HEK293 (cell line): ENCODE measurements at regions not wholly inside any gene's neighbourhood (a gene's known extent, or its start where the extent isn't known, plus 50 kb on each side); places are given as distances from the start of the nearest gene placed in this dataset.

Experiments used
- CTCF ChIA-PET: fragments of 350-600 bp; formaldehyde crosslinking; extraction: SDS; loops from one replicate; lab custom pipeline; 2021; ENCODE audit warnings: antibody characterized with exemption; lab: Yijun Ruan, JAX
- POLR2A ChIA-PET: fragments of 300-600 bp; formaldehyde crosslinking; extraction: SDS; loops from one replicate; lab custom pipeline; 2020; ENCODE audit warnings: antibody characterized with exemption, inconsistent platforms; lab: Yijun Ruan, JAX
- H3K27ac ChIP-seq: fragments of 200-500 bp; sonication (Bioruptor generic); 2 replicates; pipeline ENCODE4 v1.5.1; 2014; ENCODE audit warnings: low read depth, low read length, control low read depth, inconsistent platforms; ENCODE audit errors: extremely low read depth
- H3K36me3 ChIP-seq, 2 experiments: fragments of 200-500 bp in 1 of 2; sonication (Bioruptor generic) in 1 of 2; 1 replicate in 1 of 2; 2 replicates in 1 of 2; pipeline ENCODE4 v1.5.1; 2014 to 2017; ENCODE audit warnings: inconsistent platforms in 2 of 2, low read length in 2 of 2; ENCODE audit not compliant: control insufficient read depth in 2 of 2, insufficient read depth in 1 of 2
- H3K4me1 ChIP-seq: fragments of 200-500 bp; sonication (Bioruptor generic); 2 replicates; pipeline ENCODE4 v1.5.1; 2014; ENCODE audit warnings: mild to moderate bottlenecking, low read length, inconsistent platforms; ENCODE audit not compliant: control insufficient read depth, insufficient read depth
- H3K4me3 ChIP-seq: 2 replicates; pipeline ENCODE4 v1.5.1; 2011; ENCODE audit warnings: low read depth, mild to moderate bottlenecking, control low read depth, low read length, moderate library complexity
- H3K9me3 ChIP-seq: fragments of 200-500 bp; sonication (Bioruptor generic); 2 replicates; pipeline ENCODE4 v1.5.1; 2014; ENCODE audit warnings: low read depth, low read length, inconsistent platforms; ENCODE audit not compliant: control insufficient read depth, insufficient read depth
- HOXD13 ChIP-seq: sonication (generic); formaldehyde crosslinking; IDR thresholded peaks from 2 replicates; pipeline ENCODE4 v1.8.0; 2022; ENCODE audit warnings: missing genetic modification reagents, borderline replicate concordance
- KLF16 ChIP-seq: fragments of 450-650 bp; formaldehyde crosslinking; IDR thresholded peaks from 2 replicates; pipeline ENCODE4 v1.5.1; 2017; ENCODE audit warnings: missing biosample characterization, missing genetic modification characterization
- TRIM28 ChIP-seq: IDR thresholded peaks from 2 replicates; pipeline ENCODE4 v1.6.1; 2011; ENCODE audit warnings: low read length, control low read depth, borderline replicate concordance
- YY1 ChIP-seq: fragments of 450-650 bp; formaldehyde crosslinking; IDR thresholded peaks from 2 replicates; pipeline ENCODE4 v1.5.1; 2018; ENCODE audit warnings: missing biosample characterization, missing genetic modification characterization
- ZIC2 ChIP-seq: fragments of 450-650 bp; formaldehyde crosslinking; IDR thresholded peaks from 2 replicates; pipeline ENCODE4 v1.5.1; 2016; ENCODE audit warnings: missing biosample characterization, missing genetic modification characterization
- ZNF174 ChIP-seq: fragments of 450-650 bp; formaldehyde crosslinking; IDR thresholded peaks from 2 replicates; pipeline ENCODE4 v1.5.0; 2017; ENCODE audit warnings: missing biosample characterization, mild to moderate bottlenecking, missing genetic modification characterization
- ZNF214 ChIP-seq: fragments of 450-650 bp; formaldehyde crosslinking; IDR thresholded peaks from 2 replicates; pipeline ENCODE4 v1.5.1; 2017; ENCODE audit warnings: missing biosample characterization, mild to moderate bottlenecking, missing genetic modification characterization, borderline replicate concordance
- ZNF302 ChIP-seq: fragments of 450-650 bp; formaldehyde crosslinking; IDR thresholded peaks from 2 replicates; pipeline ENCODE4 v1.5.1; 2016; ENCODE audit warnings: missing biosample characterization, missing genetic modification characterization, low read depth
- ZNF558 ChIP-seq: fragments of 450-650 bp; formaldehyde crosslinking; IDR thresholded peaks from 2 replicates; pipeline ENCODE4 v1.5.1; 2016; ENCODE audit warnings: missing biosample characterization, missing genetic modification characterization
- ZNF610 ChIP-seq: fragments of 450-650 bp; formaldehyde crosslinking; IDR thresholded peaks from 2 replicates; pipeline ENCODE4 v1.5.1; 2016; ENCODE audit warnings: missing biosample characterization, missing genetic modification characterization, borderline replicate concordance
- TF ChIP-seq, protein P1 (sequence below): fragments of 450-650 bp; formaldehyde crosslinking; IDR thresholded peaks from 2 replicates; pipeline ENCODE4 v1.5.1; 2016; ENCODE audit warnings: missing biosample characterization, missing genetic modification characterization
- TF ChIP-seq, protein P2 (sequence below): fragments of 450-650 bp; IDR thresholded peaks from 2 replicates; pipeline ENCODE4 v1.5.1; 2018; ENCODE audit warnings: missing biosample characterization, mild to moderate bottlenecking, missing genetic modification characterization
- TF ChIP-seq, protein P3 (sequence below): fragments of 450-650 bp; formaldehyde crosslinking; IDR thresholded peaks from 2 replicates; pipeline ENCODE4 v1.5.1; 2017; ENCODE audit warnings: missing biosample characterization, missing genetic modification characterization

DNA sequence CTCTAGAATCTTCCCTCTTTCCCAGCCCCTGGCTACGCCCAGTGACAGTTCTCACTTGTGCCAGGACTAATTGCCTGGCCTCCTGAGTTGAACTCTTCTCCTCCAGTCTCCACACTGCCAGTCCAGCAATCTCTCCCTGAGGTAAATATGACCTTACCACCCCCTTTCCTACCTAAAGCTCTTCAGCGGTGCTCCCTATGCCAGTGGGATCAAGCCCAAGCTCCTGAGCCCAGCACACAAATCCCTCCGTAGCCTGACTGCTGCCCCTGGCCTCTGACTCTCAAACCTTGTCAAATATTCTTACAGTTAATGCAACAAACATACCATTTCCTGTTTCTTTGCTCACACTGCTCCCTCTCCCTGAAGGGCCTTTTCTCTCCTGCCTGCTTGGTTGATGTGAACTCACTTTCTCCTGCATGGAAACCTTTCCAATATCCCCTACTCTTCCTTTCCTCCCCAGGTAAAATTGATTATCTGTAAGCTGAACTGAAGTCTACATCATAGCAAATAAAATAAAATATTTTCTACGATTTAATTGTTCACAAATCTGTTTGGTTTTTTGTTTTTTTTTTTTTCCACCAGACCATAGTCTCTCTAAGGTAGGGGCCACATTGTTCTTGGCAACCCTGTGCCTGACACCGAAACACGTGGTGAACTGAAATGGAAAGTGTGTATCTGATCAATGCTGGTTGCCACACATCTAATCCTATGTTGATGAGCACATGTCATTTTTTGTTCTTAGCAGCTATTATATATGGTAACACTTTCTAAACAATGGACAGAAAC, 147.5 kb downstream of the SLC38A6 start (continued):
- TF ChIP-seq, protein P1, sequence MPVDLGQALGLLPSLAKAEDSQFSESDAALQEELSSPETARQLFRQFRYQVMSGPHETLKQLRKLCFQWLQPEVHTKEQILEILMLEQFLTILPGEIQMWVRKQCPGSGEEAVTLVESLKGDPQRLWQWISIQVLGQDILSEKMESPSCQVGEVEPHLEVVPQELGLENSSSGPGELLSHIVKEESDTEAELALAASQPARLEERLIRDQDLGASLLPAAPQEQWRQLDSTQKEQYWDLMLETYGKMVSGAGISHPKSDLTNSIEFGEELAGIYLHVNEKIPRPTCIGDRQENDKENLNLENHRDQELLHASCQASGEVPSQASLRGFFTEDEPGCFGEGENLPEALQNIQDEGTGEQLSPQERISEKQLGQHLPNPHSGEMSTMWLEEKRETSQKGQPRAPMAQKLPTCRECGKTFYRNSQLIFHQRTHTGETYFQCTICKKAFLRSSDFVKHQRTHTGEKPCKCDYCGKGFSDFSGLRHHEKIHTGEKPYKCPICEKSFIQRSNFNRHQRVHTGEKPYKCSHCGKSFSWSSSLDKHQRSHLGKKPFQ (tag by site-specific recombination) = no peak
- TF ChIP-seq, all 188 proteins: peak for 0

DNA sequence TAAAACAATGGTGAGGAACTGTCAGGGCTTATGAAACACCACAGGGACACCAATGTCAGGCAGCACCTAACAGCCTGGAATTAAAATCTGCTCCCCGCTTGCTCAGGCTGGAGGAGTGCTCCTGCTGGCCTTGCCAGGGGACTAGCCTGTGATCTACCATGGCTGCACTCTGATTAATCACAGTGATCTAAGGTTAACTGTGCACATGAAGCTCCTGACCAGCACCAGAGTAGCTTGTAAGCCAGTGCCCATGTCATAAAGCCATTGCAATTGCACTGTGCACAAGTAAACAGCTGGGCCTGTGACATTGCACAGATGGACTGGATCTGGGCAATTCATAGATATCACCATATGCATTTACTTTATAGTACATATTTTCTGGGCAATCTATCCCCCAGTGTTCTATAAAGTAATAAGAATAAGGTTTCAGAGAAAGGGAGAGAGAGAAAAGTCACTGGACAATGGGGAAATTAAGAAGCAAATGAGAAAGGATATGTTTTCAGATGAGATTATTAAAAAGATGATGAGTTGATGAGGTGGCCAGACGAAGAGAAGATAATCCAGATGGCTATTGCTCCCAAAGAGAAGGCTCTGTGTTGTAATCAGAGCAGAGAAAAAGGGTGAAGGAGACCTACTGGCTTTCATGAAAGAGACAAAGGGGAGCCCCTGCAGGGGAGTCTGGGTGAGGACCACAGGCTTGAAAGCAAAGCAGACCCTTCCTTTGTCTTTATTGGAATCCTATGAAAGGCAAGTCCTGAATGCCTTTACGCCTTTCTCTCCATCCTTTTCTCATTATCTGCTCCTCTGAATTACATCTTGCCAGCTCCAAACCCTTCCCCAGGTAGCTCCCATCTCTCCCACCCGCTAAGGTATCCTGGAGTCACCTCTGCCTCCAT, 145.8 kb downstream of the SLC38A6 start:
- H3K27ac ChIP-seq = no peak overlapping the region

DNA sequence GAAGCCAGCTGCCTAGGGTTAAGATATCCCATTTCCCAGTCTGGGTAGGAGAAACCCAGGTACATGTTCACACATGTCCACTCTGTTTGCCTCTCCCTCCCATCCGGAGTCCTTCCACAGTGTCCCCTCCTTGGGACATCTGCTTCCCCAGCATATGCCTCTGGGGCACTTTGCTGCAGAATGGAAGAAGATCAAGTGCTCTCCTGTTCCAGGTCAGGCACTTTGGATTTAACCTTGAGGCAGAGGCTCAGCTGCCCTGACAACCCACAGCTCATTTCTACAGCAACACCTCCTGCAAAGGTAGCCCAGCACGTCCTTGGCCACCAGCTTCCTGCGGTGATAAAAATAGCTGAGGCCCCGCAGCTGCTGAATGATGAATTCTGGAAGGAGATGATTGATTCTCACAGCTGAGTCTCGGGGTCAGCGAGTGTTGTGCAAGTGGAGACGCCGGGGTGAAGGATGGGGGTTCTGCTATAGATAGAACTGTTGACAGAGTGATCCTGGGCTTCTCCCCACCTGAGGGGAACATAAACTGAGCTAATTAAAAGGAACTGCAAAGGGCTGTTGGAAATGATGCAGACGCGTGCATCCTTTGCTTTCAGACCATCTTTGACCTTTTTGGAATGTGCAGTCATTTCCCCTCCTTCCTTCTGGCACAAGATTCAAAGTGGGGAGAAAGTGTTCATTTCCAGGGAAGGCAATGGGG, 145.0 kb downstream of the SLC38A6 start:
- Histone ChIP-seq H3K9me3 (no peaks in the 10 kb centered on the region), H3K4me3 (no peak overlapping the region), H3K36me3 (no peaks in the 10 kb centered on the region), H3K27ac (no peak overlapping the region), H3K4me1 (no peaks in the 10 kb centered on the region)
- POLR2A ChIA-PET = no interaction called here
- CTCF ChIA-PET = interaction anchor here (0.6 kb wide), 2 partner anchors 15 to 228 kb away, joined by 3 to 4 read pairs; no protein-coding TSS in a partner anchor
- TF ChIP-seq ZIC2 (tag by site-specific recombination) (peak; percentile 37; the same call in 1 of the 2 replicates), KLF16 (tag by site-specific recombination) (no peak), TRIM28 (peak; percentile 66; the same call in 1 of the 2 replicates)

More for the DNA sequence above, 145.8 kb downstream of the SLC38A6 start:
- POLR2A ChIA-PET = no interaction called here
- no peaks in the 10 kb centered on the region for H3K36me3 ChIP-seq
- H3K4me3 ChIP-seq = no peak overlapping the region
- H3K4me1 ChIP-seq = no peaks in the 10 kb centered on the region
- TF ChIP-seq ZNF558 (tag by site-specific recombination) (no peak), ZNF214 (no peak), YY1 (tag by site-specific recombination) (no peak), ZNF302 (tag by site-specific recombination) (no peak), HOXD13 (CRISPR knock-in tag) (no peak), ZNF174 (tag by site-specific recombination) (no peak), ZNF610 (tag by site-specific recombination) (no peak)
- TF ChIP-seq, protein P2, sequence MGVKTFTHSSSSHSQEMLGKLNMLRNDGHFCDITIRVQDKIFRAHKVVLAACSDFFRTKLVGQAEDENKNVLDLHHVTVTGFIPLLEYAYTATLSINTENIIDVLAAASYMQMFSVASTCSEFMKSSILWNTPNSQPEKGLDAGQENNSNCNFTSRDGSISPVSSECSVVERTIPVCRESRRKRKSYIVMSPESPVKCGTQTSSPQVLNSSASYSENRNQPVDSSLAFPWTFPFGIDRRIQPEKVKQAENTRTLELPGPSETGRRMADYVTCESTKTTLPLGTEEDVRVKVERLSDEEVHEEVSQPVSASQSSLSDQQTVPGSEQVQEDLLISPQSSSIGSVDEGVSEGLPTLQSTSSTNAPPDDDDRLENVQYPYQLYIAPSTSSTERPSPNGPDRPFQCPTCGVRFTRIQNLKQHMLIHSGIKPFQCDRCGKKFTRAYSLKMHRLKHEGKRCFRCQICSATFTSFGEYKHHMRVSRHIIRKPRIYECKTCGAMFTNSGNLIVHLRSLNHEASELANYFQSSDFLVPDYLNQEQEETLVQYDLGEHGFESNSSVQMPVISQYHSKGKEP (tag by site-specific recombination) = no peak
- TF ChIP-seq, protein P3, sequence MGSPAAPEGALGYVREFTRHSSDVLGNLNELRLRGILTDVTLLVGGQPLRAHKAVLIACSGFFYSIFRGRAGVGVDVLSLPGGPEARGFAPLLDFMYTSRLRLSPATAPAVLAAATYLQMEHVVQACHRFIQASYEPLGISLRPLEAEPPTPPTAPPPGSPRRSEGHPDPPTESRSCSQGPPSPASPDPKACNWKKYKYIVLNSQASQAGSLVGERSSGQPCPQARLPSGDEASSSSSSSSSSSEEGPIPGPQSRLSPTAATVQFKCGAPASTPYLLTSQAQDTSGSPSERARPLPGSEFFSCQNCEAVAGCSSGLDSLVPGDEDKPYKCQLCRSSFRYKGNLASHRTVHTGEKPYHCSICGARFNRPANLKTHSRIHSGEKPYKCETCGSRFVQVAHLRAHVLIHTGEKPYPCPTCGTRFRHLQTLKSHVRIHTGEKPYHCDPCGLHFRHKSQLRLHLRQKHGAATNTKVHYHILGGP (tag by site-specific recombination) = no peak
- CTCF ChIA-PET = no interaction called here
- H3K9me3 ChIP-seq = no peaks in the 10 kb centered on the region
